ENCODE measurements at regions not wholly inside any gene's neighbourhood (a gene's known extent, or its start where the extent isn't known, plus 50 kb on each side); places are given as distances from the start of the nearest gene placed in this dataset.

GRCh38 chr10:123552760-123553554 is 113.2 kb upstream of the GPR26 start:
- TF ChIP-seq FOXM1 (IDR thresholded peaks at IDR 0.05; ENCODE audit: borderline replicate concordance) (no peak), FOXK2 (IDR thresholded peaks at IDR 0.05) (no peak), L3MBTL2 (conservative IDR thresholded peaks at IDR 0.05) (no peak), PKNOX1 (IDR thresholded peaks at IDR 0.05) (no peak), ARNT (IDR thresholded peaks at IDR 0.05) (no peak), SP1 (IDR thresholded peaks at IDR 0.05) (no peak), ELF4 (IDR thresholded peaks at IDR 0.05) (no peak), BHLHE40 (IDR thresholded peaks at IDR 0.05; ENCODE audit: borderline replicate concordance) (no peak)

All from HEK293T (cell line).